HepG2 (cell line): ENCODE measurements at regions not wholly inside any gene's neighbourhood (a gene's known extent, or its start where the extent isn't known, plus 50 kb on each side); places are given as distances from the start of the nearest gene placed in this dataset.
A peak's percentile ranks its signal among the peaks of the same experiment; 100 is the strongest.

Experiments used
- HMG20A ChIP-seq: IDR thresholded peaks from 2 replicates; pipeline ENCODE4 v1.6.1; 2016; ENCODE audit warnings: borderline replicate concordance
- IKZF1 ChIP-seq: fragments of 450-650 bp; IDR thresholded peaks from 2 replicates; pipeline ENCODE4 v1.7.1; 2016
- KMT2A ChIP-seq: sonication (generic); formaldehyde crosslinking; IDR thresholded peaks from 2 replicates; pipeline ENCODE4 v1.4.0; 2020; ENCODE audit warnings: missing genetic modification reagents
- LCORL ChIP-seq, 2 experiments: fragments of 450-650 bp in 1 of 2; sonication (generic) in 1 of 2; formaldehyde crosslinking in 1 of 2; IDR thresholded peaks; 2 replicates each; pipeline versions ENCODE4 v1.5.0 to v1.6.1; 2017 to 2020; ENCODE audit warnings: antibody characterized with exemption in 1 of 2, missing genetic modification reagents in 1 of 2
- NR2F2 ChIP-seq: IDR thresholded peaks from 2 replicates; pipeline ENCODE4 v1.6.1; 2012; ENCODE audit warnings: low read depth, inconsistent platforms, borderline replicate concordance
- RFX1 ChIP-seq: fragments of 450-650 bp; IDR thresholded peaks from 2 replicates; pipeline ENCODE4 v1.6.1; 2017
- SP1 ChIP-seq, 2 experiments: fragments of 450-650 bp in 1 of 2; sonication (generic) in 1 of 2; formaldehyde crosslinking in 1 of 2; IDR thresholded peaks; 2 replicates each; pipeline versions ENCODE4 v1.4.0 to v1.6.1; 2016 to 2020; ENCODE audit warnings: missing genetic modification reagents in 1 of 2
- ZC3H4 ChIP-seq: sonication (generic); formaldehyde crosslinking; IDR thresholded peaks from 2 replicates; pipeline ENCODE4 v1.4.0; 2020; ENCODE audit warnings: missing genetic modification reagents, borderline replicate concordance
- ZNF10 ChIP-seq: sonication (generic); formaldehyde crosslinking; IDR thresholded peaks from 2 replicates; pipeline ENCODE4 v1.4.0; 2020; ENCODE audit warnings: mild to moderate bottlenecking, low read depth, missing genetic modification reagents, borderline replicate concordance
- ZNF180 ChIP-seq: sonication (generic); formaldehyde crosslinking; IDR thresholded peaks from 2 replicates; pipeline ENCODE4 v1.4.0; 2020; ENCODE audit warnings: low read depth, missing genetic modification reagents, borderline replicate concordance
- ZNF232 ChIP-seq: sonication (generic); formaldehyde crosslinking; IDR thresholded peaks from 2 replicates; pipeline ENCODE4 v1.4.0; 2020; ENCODE audit warnings: missing genetic modification reagents, borderline replicate concordance
- ZNF367 ChIP-seq: sonication (generic); formaldehyde crosslinking; IDR thresholded peaks from 2 replicates; pipeline ENCODE4 v1.4.0; 2020; ENCODE audit warnings: missing genetic modification reagents, borderline replicate concordance
- ZNF484 ChIP-seq: sonication (generic); formaldehyde crosslinking; IDR thresholded peaks from 2 replicates; pipeline ENCODE4 v1.5.1; 2020; ENCODE audit warnings: mild to moderate bottlenecking, low read depth, missing genetic modification reagents, borderline replicate concordance
- ZNF614 ChIP-seq: IDR thresholded peaks from 2 replicates; pipeline ENCODE4 v1.6.1; 2018; ENCODE audit warnings: missing biosample characterization, missing genetic modification reagents, inconsistent platforms, borderline replicate concordance
- TF ChIP-seq, protein P1 (sequence below): conservative IDR thresholded peaks from 2 replicates; pipeline ENCODE4 v1.6.1; 2018; ENCODE audit warnings: missing genetic modification reagents
- TF ChIP-seq, protein P2 (sequence below): fragments of 450-650 bp; IDR thresholded peaks from 2 replicates; pipeline ENCODE4 v1.6.1; 2017; ENCODE audit warnings: mild to moderate bottlenecking
- TF ChIP-seq, protein P3 (sequence below): sonication (generic); formaldehyde crosslinking; IDR thresholded peaks from 2 replicates; pipeline ENCODE4 v1.4.0; 2020; ENCODE audit warnings: missing genetic modification reagents, borderline replicate concordance
- TF ChIP-seq, protein P4 (sequence below): sonication (generic); formaldehyde crosslinking; IDR thresholded peaks from 2 replicates; pipeline ENCODE4 v1.9.0; 2021; ENCODE audit warnings: missing genetic modification reagents, borderline replicate concordance

DNA sequence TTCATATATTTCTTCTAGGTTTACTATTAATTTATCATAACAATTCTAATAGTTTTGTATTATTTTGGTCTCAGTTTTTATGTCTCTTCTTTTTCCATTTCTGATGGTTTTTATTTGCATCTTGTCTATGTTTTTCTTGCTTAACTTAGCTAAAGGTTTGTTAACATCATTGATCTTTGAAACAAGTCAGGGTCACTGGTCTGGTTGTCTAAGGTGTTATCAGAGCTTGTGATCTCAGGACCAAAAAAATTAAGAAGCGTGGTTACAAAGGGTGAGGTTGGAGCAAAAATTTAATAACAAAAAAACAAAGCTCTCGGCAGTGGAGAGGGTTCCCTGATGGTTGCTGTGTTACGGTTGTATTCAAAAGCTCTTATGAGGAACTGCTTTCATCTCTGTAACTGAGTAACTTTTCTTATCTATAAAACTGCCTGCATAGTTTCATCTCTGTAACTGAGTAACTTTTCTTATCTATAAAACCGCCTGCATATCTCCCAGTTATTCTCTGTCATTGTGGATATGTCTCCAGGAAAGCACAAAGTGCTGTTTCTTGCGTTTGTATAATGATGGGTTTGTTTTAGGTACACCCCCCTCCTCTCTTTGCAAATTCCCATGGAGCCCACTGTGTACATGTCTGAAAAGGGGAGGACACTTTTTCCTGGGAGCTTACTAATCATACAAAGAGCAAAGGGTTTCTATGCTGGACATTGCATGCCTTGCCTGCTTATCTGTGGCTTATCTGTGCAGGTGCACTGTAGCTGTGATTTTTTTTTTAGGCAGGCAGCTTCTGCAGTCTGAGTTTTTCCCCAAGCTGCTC is 62.4 kb upstream of the UGT2B15 start (continued):
- TF ChIP-seq, protein P1, sequence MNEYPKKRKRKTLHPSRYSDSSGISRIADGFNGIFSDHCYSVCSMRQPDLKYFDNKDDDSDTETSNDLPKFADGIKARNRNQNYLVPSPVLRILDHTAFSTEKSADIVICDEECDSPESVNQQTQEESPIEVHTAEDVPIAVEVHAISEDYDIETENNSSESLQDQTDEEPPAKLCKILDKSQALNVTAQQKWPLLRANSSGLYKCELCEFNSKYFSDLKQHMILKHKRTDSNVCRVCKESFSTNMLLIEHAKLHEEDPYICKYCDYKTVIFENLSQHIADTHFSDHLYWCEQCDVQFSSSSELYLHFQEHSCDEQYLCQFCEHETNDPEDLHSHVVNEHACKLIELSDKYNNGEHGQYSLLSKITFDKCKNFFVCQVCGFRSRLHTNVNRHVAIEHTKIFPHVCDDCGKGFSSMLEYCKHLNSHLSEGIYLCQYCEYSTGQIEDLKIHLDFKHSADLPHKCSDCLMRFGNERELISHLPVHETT: peak; percentile 60; the same call in 1 of the 2 replicates
- TF ChIP-seq ZNF367 (no peak), RFX1 (no peak), KMT2A (CRISPR knock-in tag) (no peak), LCORL (IDR thresholded peaks at IDR 0.05) (peak; percentile 6; the same call in 1 of the 2 replicates), LCORL (CRISPR knock-in tag; IDR thresholded peaks at IDR 0.05) (peak; percentile 86), ZNF614 (CRISPR knock-in tag) (peak; percentile 83), ZNF10 (CRISPR knock-in tag) (no peak), IKZF1 (no peak), HMG20A (CRISPR knock-in tag) (peak; percentile 95), ZC3H4 (CRISPR knock-in tag) (peak; percentile 48; the same call in 1 of the 2 replicates), ZNF484 (CRISPR knock-in tag) (no peak), ZNF232 (CRISPR knock-in tag) (no peak), SP1 (IDR thresholded peaks at IDR 0.05) (no peak), SP1 (CRISPR knock-in tag; IDR thresholded peaks at IDR 0.05) (no peak; the same call in 1 of the 2 replicates), NR2F2 (peak; percentile 63), ZNF180 (CRISPR knock-in tag) (no peak)
- TF ChIP-seq, protein P2, sequence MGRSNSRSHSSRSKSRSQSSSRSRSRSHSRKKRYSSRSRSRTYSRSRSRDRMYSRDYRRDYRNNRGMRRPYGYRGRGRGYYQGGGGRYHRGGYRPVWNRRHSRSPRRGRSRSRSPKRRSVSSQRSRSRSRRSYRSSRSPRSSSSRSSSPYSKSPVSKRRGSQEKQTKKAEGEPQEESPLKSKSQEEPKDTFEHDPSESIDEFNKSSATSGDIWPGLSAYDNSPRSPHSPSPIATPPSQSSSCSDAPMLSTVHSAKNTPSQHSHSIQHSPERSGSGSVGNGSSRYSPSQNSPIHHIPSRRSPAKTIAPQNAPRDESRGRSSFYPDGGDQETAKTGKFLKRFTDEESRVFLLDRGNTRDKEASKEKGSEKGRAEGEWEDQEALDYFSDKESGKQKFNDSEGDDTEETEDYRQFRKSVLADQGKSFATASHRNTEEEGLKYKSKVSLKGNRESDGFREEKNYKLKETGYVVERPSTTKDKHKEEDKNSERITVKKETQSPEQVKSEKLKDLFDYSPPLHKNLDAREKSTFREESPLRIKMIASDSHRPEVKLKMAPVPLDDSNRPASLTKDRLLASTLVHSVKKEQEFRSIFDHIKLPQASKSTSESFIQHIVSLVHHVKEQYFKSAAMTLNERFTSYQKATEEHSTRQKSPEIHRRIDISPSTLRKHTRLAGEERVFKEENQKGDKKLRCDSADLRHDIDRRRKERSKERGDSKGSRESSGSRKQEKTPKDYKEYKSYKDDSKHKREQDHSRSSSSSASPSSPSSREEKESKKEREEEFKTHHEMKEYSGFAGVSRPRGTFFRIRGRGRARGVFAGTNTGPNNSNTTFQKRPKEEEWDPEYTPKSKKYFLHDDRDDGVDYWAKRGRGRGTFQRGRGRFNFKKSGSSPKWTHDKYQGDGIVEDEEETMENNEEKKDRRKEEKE: no peak
- TF ChIP-seq, protein P3, sequence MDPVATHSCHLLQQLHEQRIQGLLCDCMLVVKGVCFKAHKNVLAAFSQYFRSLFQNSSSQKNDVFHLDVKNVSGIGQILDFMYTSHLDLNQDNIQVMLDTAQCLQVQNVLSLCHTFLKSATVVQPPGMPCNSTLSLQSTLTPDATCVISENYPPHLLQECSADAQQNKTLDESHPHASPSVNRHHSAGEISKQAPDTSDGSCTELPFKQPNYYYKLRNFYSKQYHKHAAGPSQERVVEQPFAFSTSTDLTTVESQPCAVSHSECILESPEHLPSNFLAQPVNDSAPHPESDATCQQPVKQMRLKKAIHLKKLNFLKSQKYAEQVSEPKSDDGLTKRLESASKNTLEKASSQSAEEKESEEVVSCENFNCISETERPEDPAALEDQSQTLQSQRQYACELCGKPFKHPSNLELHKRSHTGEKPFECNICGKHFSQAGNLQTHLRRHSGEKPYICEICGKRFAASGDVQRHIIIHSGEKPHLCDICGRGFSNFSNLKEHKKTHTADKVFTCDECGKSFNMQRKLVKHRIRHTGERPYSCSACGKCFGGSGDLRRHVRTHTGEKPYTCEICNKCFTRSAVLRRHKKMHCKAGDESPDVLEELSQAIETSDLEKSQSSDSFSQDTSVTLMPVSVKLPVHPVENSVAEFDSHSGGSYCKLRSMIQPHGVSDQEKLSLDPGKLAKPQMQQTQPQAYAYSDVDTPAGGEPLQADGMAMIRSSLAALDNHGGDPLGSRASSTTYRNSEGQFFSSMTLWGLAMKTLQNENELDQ: no peak
- TF ChIP-seq, protein P4, sequence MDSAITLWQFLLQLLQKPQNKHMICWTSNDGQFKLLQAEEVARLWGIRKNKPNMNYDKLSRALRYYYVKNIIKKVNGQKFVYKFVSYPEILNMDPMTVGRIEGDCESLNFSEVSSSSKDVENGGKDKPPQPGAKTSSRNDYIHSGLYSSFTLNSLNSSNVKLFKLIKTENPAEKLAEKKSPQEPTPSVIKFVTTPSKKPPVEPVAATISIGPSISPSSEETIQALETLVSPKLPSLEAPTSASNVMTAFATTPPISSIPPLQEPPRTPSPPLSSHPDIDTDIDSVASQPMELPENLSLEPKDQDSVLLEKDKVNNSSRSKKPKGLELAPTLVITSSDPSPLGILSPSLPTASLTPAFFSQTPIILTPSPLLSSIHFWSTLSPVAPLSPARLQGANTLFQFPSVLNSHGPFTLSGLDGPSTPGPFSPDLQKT (CRISPR knock-in tag): no peak
